Prostate gland (tissue), 2 donors: ENCODE measurements at regions not wholly inside any gene's neighbourhood (a gene's known extent, or its start where the extent isn't known, plus 50 kb on each side); places are given as distances from the start of the nearest gene placed in this dataset.
A peak's percentile ranks its signal among the peaks of the same experiment; 100 is the strongest.

ENCODE experiments used
- DNase-seq: peaks from one replicate; pipeline ENCODE4 v3.0.0-alpha.2; 2019; ENCODE audit warnings: low spot score
- H3K27ac ChIP-seq, 2 donors: fragments of 200-600 bp; sonication (generic); 2 replicates each; pipeline ENCODE4 v1.5.1; 2017 to 2019
- H3K27me3 ChIP-seq: fragments of 200-600 bp; sonication (generic); replicated peaks from 2 replicates; pipeline ENCODE4 v1.5.1; 2019; ENCODE audit not compliant: insufficient read depth
- H3K36me3 ChIP-seq, 2 donors: fragments of 200-600 bp; sonication (generic); 1 replicate in 1 of 2; 2 replicates in 1 of 2; pipeline versions ENCODE4 v1.5.1 to v1.8.1; 2017 to 2019
- H3K4me1 ChIP-seq: fragments of 200-600 bp; sonication (generic); replicated peaks from 2 replicates; pipeline ENCODE4 v1.5.1; 2019
- H3K4me3 ChIP-seq, 2 donors: fragments of 200-600 bp; sonication (generic); 2 replicates each; pipeline ENCODE4 v1.5.1; 2017 to 2019
- H3K9me3 ChIP-seq: fragments of 200-600 bp; sonication (generic); 2 replicates; pipeline ENCODE4 v1.5.1; 2017
- POLR2A ChIP-seq: fragments of 450-650 bp; IDR thresholded peaks from one replicate; pipeline ENCODE4 v1.6.1; 2016; ENCODE audit warnings: antibody characterized with exemption, mild to moderate bottlenecking
- POLR2AphosphoS5 ChIP-seq: sonication (generic); formaldehyde crosslinking; IDR thresholded peaks from one replicate; pipeline ENCODE4 v1.6.1; 2017; ENCODE audit warnings: antibody characterized with exemption
- WGBS: methylation state at CpG from one replicate; pipeline ENCODE4 v1.1.5; 2018; 5-methylcytosine and 5-hydroxymethylcytosine counted together
- intact Hi-C: fragments of 100-400 bp; cut with DNase I; formaldehyde crosslinking; loops from one replicate; pipeline ENCODE4 v1.14.2; 2022
- TF ChIP-seq, protein P1 (sequence below), 4 experiments: fragments of 200-600 bp in 2 of 4; fragments of 450-650 bp in 2 of 4; sonication (generic) in 2 of 4; IDR thresholded peaks; 1 replicate in 3 of 4; 2 replicates in 1 of 4; pipeline ENCODE4 v1.5.1; 2016 to 2019; ENCODE audit warnings: antibody characterized with exemption in 4 of 4, mild to moderate bottlenecking in 2 of 4, moderate library complexity in 2 of 4

DNA sequence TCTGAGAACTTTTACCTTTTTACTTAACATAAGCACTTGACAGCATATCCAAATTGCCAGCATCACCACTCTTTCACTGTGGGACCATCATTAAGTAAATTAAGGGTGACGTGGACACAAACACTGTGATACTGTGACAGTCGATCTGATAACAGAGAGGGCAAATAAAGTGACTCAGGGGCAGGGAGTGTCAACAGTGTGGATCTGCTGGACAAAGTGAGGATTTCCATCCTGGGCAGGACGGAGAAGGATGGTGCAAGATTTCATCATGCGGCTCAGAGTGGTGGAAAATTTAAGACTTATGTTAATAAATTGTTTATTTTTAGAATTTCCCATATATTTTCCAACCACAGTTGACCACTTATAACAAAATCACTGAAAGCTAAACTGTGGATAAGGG lies 60.0 kb upstream of the WDFY2 start:
- TF ChIP-seq POLR2A (no peak), POLR2AphosphoS5 (peak; percentile 26)

DNA sequence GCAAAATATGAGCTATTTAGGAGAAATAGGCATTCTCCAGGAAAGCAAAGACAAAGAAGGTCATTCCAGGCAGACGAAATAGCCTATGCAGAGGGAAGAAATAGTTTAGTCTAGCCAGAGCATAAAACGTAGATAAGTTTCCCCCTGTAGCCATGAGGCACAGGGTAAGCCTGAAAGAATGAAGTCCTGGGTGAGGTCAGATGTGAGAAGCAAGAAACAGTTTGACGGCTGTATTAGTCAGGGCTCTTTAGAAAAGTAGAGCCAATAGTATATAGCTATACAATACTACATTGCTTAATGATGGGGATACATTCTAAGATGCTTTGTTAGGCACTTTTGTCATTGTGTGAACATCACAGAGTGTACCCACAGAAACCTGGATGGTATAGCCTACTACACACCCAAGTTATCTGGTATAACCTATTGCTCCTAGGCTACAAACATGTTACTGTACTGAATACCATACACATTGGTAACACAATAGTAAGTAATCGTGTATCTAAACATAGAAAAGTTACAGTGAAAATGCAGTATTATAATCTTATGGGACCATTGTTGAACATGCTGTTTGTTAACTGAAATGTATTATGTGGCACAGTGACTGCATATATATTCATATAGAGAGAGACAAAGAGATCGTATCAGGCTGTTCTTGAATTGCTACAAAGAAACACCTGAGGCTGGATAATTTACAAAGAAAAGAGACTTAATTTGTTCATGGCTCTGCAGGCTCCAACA lies 59.3 kb upstream of the WDFY2 start:
- 89% methylated on average over 5 of the region's 5 CpGs for WGBS
- no peaks in the 10 kb centered on the region for H3K27me3 ChIP-seq
- H3K36me3 ChIP-seq = no peaks in the 10 kb centered on the region
- H3K9me3 ChIP-seq = no peaks in the 10 kb centered on the region
- H3K4me1 ChIP-seq = no peaks in the 10 kb centered on the region
- TF ChIP-seq POLR2AphosphoS5 (no peak), POLR2A (no peak)
- TF ChIP-seq, protein P1, sequence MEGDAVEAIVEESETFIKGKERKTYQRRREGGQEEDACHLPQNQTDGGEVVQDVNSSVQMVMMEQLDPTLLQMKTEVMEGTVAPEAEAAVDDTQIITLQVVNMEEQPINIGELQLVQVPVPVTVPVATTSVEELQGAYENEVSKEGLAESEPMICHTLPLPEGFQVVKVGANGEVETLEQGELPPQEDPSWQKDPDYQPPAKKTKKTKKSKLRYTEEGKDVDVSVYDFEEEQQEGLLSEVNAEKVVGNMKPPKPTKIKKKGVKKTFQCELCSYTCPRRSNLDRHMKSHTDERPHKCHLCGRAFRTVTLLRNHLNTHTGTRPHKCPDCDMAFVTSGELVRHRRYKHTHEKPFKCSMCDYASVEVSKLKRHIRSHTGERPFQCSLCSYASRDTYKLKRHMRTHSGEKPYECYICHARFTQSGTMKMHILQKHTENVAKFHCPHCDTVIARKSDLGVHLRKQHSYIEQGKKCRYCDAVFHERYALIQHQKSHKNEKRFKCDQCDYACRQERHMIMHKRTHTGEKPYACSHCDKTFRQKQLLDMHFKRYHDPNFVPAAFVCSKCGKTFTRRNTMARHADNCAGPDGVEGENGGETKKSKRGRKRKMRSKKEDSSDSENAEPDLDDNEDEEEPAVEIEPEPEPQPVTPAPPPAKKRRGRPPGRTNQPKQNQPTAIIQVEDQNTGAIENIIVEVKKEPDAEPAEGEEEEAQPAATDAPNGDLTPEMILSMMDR (IDR thresholded peaks at IDR 0.05) = no peak
- intact Hi-C loops = no loop called here
- H3K4me3 ChIP-seq = no peak overlapping the region
- H3K27ac ChIP-seq = no peak overlapping the region
- no peak for DNase-seq

More for the DNA sequence above, 60.0 kb upstream of the WDFY2 start:
- Histone ChIP-seq H3K27ac (peak overlapping the region in 1 of 2 donors; percentile 17), H3K4me1 (no peaks in the 10 kb centered on the region), H3K27me3 (no peaks in the 10 kb centered on the region), H3K36me3 (no peaks in the 10 kb centered on the region), H3K4me3 (no peak overlapping the region), H3K9me3 (no peaks in the 10 kb centered on the region)
- peak; percentile 24 for DNase-seq
- intact Hi-C loops = no loop called here
- WGBS = 63% methylated on average over 4 of the region's 4 CpGs

DNA sequence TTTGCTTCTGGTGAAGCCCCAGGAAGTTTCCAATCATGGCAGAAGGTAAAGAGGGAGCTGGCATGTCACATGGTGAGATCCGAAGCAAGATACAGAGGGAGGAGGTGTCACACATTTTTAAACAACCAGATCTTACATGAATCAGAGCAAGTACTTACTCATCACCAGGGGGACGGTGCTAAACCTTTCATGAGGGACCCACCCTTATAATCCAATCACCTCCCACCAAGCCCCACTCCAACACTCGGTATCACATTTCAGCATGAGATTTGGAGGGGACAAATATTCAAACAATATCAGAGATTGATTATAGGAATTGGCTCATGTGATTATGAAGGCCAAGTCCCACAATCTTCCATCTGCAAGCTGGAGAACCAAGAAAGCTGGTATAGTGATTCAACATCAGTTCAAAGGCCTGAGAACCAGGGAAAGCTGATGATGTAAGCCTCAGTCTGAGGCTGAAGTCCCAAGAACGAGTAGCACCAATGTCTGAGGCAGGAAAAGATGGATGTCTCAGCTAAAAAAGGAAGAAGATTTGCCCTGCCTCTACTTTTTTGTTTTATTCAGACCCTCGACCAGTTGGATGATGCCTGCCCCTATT lies 58.6 kb upstream of the WDFY2 start:
- Histone ChIP-seq H3K36me3 (no peaks in the 10 kb centered on the region), H3K27ac (no peak overlapping the region), H3K9me3 (no peaks in the 10 kb centered on the region), H3K27me3 (no peaks in the 10 kb centered on the region), H3K4me3 (no peak overlapping the region), H3K4me1 (no peaks in the 10 kb centered on the region)
- 77% methylated on average over 5 of the region's 5 CpGs for WGBS
- TF ChIP-seq, protein P1 (IDR thresholded peaks at IDR 0.05) = no peak
- no peak for TF ChIP-seq POLR2AphosphoS5
- TF ChIP-seq POLR2A = no peak
- intact Hi-C loops = no loop called here
- DNase-seq = no peak

DNA sequence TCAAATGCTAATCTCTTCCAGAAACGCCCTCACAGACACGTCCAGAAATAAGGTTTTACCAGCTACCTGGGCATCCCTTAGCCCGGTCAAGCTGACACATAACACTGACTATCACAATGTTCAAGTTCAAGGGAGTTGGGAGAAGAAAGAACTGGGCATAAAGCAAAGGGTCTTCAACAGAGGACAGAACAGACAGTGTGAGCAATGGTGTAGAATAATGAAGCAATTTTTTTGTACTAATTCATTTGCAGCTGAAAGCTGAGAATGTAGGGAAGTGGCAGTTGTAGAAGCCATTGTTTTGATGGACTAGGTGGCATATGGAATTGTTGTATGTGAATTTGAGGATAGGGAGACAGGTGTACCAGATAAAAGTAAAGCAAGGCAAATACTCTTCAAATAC lies 58.1 kb upstream of the WDFY2 start:
- intact Hi-C loops = no loop called here
- Histone ChIP-seq H3K4me3 (no peak overlapping the region), H3K4me1 (no peaks in the 10 kb centered on the region), H3K27me3 (no peaks in the 10 kb centered on the region), H3K27ac (no peak overlapping the region), H3K9me3 (no peaks in the 10 kb centered on the region), H3K36me3 (no peaks in the 10 kb centered on the region)
- 77% methylated on average over 3 of the region's 3 CpGs for WGBS
- TF ChIP-seq, protein P1 (IDR thresholded peaks at IDR 0.05) = no peak
- TF ChIP-seq POLR2AphosphoS5 (no peak), POLR2A (no peak)
- DNase-seq = no peak

DNA sequence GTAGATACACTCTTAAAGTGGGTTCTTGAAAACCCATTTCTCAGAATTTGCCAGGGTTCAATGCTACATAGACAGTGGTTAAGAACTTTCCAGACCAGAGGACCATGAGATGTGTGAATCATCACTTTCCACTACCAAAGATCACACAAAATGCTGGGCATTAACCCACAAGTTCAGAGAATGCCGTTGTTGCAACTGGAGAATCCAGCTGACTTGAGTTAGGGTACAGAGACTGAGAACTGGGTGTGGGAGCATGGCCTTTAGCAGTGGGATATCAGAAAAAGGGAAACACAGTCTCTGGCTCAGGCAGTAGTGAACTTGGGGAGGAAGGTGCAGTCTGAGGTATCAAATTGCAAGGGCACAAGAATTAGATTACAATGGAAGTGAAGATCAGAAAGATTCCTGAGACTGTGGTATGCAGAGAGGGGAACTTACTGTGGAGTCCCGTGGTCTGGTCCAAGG lies 51.5 kb upstream of the WDFY2 start:
- intact Hi-C loops = no loop called here
- H3K27me3 ChIP-seq = no peaks in the 10 kb centered on the region
- H3K4me1 ChIP-seq = no peaks in the 10 kb centered on the region
- no peaks in the 10 kb centered on the region for H3K36me3 ChIP-seq
- H3K4me3 ChIP-seq = no peak overlapping the region
- H3K27ac ChIP-seq = no peak overlapping the region
- WGBS = 57% methylated on average over 2 of the region's 2 CpGs
- TF ChIP-seq, protein P1 (IDR thresholded peaks at IDR 0.05) = no peak
- TF ChIP-seq POLR2AphosphoS5 (no peak), POLR2A (no peak)
- DNase-seq = no peak
- H3K9me3 ChIP-seq = no peaks in the 10 kb centered on the region
